Suprapubic skin (tissue), 4 donors: ENCODE measurements at regions not wholly inside any gene's neighbourhood (a gene's known extent, or its start where the extent isn't known, plus 50 kb on each side); places are given as distances from the start of the nearest gene placed in this dataset.

ENCODE experiments used
- DNase-seq, 2 donors: peaks; one replicate each; pipeline ENCODE4 v3.0.0-alpha.2; 2019; ENCODE audit warnings: low spot score in 2 of 2
- H3K27ac ChIP-seq: fragments of 200-600 bp; sonication (generic); one replicate; pipeline ENCODE4 v1.5.1; 2019
- H3K27me3 ChIP-seq: fragments of 200-600 bp; sonication (generic); one replicate; pipeline ENCODE4 v1.5.1; 2019
- H3K36me3 ChIP-seq: fragments of 200-600 bp; sonication (generic); one replicate; pipeline ENCODE4 v1.5.1; 2019
- H3K4me1 ChIP-seq: fragments of 200-600 bp; sonication (generic); one replicate; pipeline ENCODE4 v1.5.1; 2019
- H3K4me3 ChIP-seq: fragments of 200-600 bp; sonication (generic); one replicate; pipeline ENCODE4 v1.5.1; 2019; ENCODE audit warnings: mild to moderate bottlenecking
- H3K9me3 ChIP-seq: fragments of 200-600 bp; sonication (generic); one replicate; pipeline ENCODE4 v1.5.1; 2019
- EP300 ChIP-seq: sonication (generic); formaldehyde crosslinking; IDR thresholded peaks from one replicate; pipeline ENCODE4 v1.6.1; 2017; ENCODE audit warnings: antibody characterized with exemption
- POLR2A ChIP-seq, 2 donors: fragments of 450-650 bp; IDR thresholded peaks; one replicate each; pipeline ENCODE4 v1.6.1; 2017; ENCODE audit warnings: antibody characterized with exemption in 2 of 2, mild to moderate bottlenecking in 2 of 2, moderate library complexity in 2 of 2
- POLR2AphosphoS5 ChIP-seq, 3 donors: sonication (generic); formaldehyde crosslinking; IDR thresholded peaks; one replicate each; pipeline ENCODE4 v1.6.1; 2017; ENCODE audit warnings: antibody characterized with exemption in 3 of 3
- WGBS: methylation state at CpG from one replicate; pipeline ENCODE4 v1.1.5; 2018; 5-methylcytosine and 5-hydroxymethylcytosine counted together
- TF ChIP-seq, protein P1 (sequence below), 2 donors: fragments of 200-600 bp in 1 of 2; fragments of 450-650 bp in 1 of 2; sonication (generic) in 1 of 2; IDR thresholded peaks; one replicate each; pipeline ENCODE4 v1.5.1; 2016 to 2019; ENCODE audit warnings: antibody characterized with exemption in 2 of 2, mild to moderate bottlenecking in 1 of 2, moderate library complexity in 1 of 2

DNA sequence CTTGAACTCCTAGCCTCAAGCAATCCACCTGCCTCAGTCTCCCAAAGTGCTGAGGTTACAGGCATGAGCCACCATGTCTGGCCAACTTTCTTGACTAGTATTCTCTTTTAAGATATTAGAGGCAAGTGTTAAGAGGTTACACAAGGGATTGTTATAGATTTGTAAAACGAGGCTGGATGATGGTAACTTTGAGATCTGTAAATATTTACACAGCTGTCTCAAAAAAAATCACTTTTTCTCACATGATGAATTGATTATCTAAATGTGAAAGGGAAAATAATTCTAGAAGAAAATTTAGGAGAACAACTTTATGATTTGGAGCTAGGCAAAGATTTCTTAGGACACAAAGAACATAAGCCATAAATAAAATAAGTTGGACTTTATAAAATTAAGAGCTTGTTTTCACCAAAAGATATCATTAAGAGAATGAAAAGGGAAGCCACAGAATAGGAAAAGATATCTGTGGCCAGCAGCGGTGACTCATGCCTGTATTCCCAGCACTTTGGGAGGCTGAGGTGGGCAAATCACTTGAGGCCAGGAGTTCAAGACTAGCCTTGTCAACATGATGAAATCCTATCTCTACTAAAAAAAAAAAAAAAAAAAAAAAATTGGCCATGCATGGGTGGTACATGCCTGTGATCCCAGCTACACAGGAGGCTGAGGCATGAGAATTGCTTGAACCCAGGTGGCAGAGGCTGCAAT, 77.4 kb downstream of the BBS10 start:
- H3K4me3 ChIP-seq, result no peak overlapping the region
- WGBS, result 71% methylated on average over 2 of the region's 2 CpGs
- no peaks in the 10 kb centered on the region for H3K9me3 ChIP-seq
- no peak overlapping the region for H3K27ac ChIP-seq
- no peaks in the 10 kb centered on the region for H3K27me3 ChIP-seq
- H3K36me3 ChIP-seq, result no peaks in the 10 kb centered on the region
- peaks cover 13% of the 10 kb centered on the region for H3K4me1 ChIP-seq
- no peak for DNase-seq
- TF ChIP-seq EP300 (no peak), POLR2A (IDR thresholded peaks at IDR 0.05) (no peak), POLR2AphosphoS5 (IDR thresholded peaks at IDR 0.05) (no peak)
- TF ChIP-seq, protein P1, sequence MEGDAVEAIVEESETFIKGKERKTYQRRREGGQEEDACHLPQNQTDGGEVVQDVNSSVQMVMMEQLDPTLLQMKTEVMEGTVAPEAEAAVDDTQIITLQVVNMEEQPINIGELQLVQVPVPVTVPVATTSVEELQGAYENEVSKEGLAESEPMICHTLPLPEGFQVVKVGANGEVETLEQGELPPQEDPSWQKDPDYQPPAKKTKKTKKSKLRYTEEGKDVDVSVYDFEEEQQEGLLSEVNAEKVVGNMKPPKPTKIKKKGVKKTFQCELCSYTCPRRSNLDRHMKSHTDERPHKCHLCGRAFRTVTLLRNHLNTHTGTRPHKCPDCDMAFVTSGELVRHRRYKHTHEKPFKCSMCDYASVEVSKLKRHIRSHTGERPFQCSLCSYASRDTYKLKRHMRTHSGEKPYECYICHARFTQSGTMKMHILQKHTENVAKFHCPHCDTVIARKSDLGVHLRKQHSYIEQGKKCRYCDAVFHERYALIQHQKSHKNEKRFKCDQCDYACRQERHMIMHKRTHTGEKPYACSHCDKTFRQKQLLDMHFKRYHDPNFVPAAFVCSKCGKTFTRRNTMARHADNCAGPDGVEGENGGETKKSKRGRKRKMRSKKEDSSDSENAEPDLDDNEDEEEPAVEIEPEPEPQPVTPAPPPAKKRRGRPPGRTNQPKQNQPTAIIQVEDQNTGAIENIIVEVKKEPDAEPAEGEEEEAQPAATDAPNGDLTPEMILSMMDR (IDR thresholded peaks at IDR 0.05), result no peak

GRCh38 chr12:76268267-76268666, 79.9 kb downstream of the BBS10 start:
- H3K27ac ChIP-seq, result no peak overlapping the region
- 72% methylated on average over 1 of the region's 1 CpG for WGBS
- H3K4me3 ChIP-seq, result no peak overlapping the region
- no peaks in the 10 kb centered on the region for H3K9me3 ChIP-seq
- no peak for DNase-seq
- peaks cover 19% of the 10 kb centered on the region for H3K4me1 ChIP-seq
- no peaks in the 10 kb centered on the region for H3K36me3 ChIP-seq
- TF ChIP-seq POLR2AphosphoS5 (IDR thresholded peaks at IDR 0.05), result no peak
- no peak for TF ChIP-seq EP300
- no peak for TF ChIP-seq POLR2A (IDR thresholded peaks at IDR 0.05)
- TF ChIP-seq, protein P1 (IDR thresholded peaks at IDR 0.05), result no peak
- no peaks in the 10 kb centered on the region for H3K27me3 ChIP-seq

- no peaks in the 10 kb centered on the region for H3K36me3 ChIP-seq
- peak in 1 of 2 donors; percentile 70 for DNase-seq
- no peaks in the 10 kb centered on the region for H3K27me3 ChIP-seq
- TF ChIP-seq POLR2AphosphoS5 (IDR thresholded peaks at IDR 0.05) (peak in 1 of 3 donors; percentile 54), POLR2A (IDR thresholded peaks at IDR 0.05) (no peak), EP300 (peak; percentile 95)
- TF ChIP-seq, protein P1 (IDR thresholded peaks at IDR 0.05), result no peak
- H3K4me1 ChIP-seq, result peaks cover 19% of the 10 kb centered on the region
- H3K9me3 ChIP-seq, result no peaks in the 10 kb centered on the region
- 26% methylated on average over 2 of the region's 2 CpGs for WGBS
- peak overlapping the region; percentile 76 for H3K27ac ChIP-seq
- H3K4me3 ChIP-seq, result no peak overlapping the region
These were observed 81.4 kb downstream of the BBS10 start for GRCh38 chr12:76266797-76267196.

- no peaks in the 10 kb centered on the region for H3K9me3 ChIP-seq
- H3K27ac ChIP-seq, result peak overlapping the region; percentile 76
- H3K4me3 ChIP-seq, result no peak overlapping the region
- no peaks in the 10 kb centered on the region for H3K27me3 ChIP-seq
- H3K4me1 ChIP-seq, result peaks cover 21% of the 10 kb centered on the region
- TF ChIP-seq EP300 (no peak), POLR2AphosphoS5 (IDR thresholded peaks at IDR 0.05) (no peak), POLR2A (IDR thresholded peaks at IDR 0.05) (no peak)
- TF ChIP-seq, protein P1 (IDR thresholded peaks at IDR 0.05), result no peak
- H3K36me3 ChIP-seq, result no peaks in the 10 kb centered on the region
- DNase-seq, result no peak
- 84% methylated on average over 3 of the region's 3 CpGs for whole genome bisulfite sequencing
These were observed 82.6 kb downstream of the BBS10 start for GRCh38 chr12:76265424-76266180.

DNA sequence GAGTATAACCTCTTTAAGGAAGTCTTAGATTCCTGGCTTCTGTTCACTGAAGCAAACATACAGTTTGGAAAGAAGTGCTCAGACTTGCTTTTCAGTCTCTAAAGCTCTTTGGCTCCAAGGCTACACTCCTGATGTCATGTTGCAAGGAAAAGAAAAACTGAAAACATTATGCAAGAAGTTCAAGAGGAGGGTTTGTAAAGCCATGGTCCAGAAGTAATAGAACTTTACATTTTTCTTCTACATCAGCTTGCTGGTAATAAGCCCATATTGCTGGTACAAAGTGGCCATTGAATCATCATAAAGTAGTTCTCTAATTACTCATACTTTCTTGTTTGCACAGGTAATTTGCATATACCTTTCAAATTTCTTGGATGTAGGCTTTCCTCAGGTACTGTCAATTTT, 83.6 kb downstream of the BBS10 start:
- Histone ChIP-seq H3K9me3 (no peaks in the 10 kb centered on the region), H3K27ac (peak overlapping the region; percentile 66), H3K4me1 (peaks cover 30% of the 10 kb centered on the region), H3K36me3 (no peaks in the 10 kb centered on the region), H3K4me3 (no peak overlapping the region), H3K27me3 (no peaks in the 10 kb centered on the region)
- TF ChIP-seq POLR2A (IDR thresholded peaks at IDR 0.05) (no peak), EP300 (no peak), POLR2AphosphoS5 (IDR thresholded peaks at IDR 0.05) (no peak)
- TF ChIP-seq, protein P1 (IDR thresholded peaks at IDR 0.05), result no peak
- no peak for DNase-seq
